ENCODE measurements at regions not wholly inside any gene's neighbourhood (a gene's known extent, or its start where the extent isn't known, plus 50 kb on each side); places are given as distances from the start of the nearest gene placed in this dataset.
A peak's percentile ranks its signal among the peaks of the same experiment; 100 is the strongest.

- peak; percentile 67 for DNase-seq
Measured at GRCh38 chr2:147792966-147793617, 51.7 kb upstream of the ACVR2A start.

GRCh38 chr2:147790580-147790979 is 54.2 kb upstream of the ACVR2A start:
- DNase-seq, result no peak

- no peak for DNase-seq
Measured at GRCh38 chr2:147789720-147790119, 55.1 kb upstream of the ACVR2A start.

GRCh38 chr2:147789287-147789686 is 55.5 kb upstream of the ACVR2A start:
- no peak for DNase-seq

- DNase-seq, result no peak
Measured at GRCh38 chr2:147782141-147782930, 62.5 kb upstream of the ACVR2A start.

GRCh38 chr2:147779440-147779839 is 65.4 kb upstream of the ACVR2A start:
- DNase-seq, result no peak

GRCh38 chr2:147777394-147777793 is 67.4 kb upstream of the ACVR2A start:
- no peak for DNase-seq

- DNase-seq, result no peak
Measured at GRCh38 chr2:147774805-147775204, 70.0 kb upstream of the ACVR2A start.

GRCh38 chr2:147773479-147773878 is 71.3 kb upstream of the ACVR2A start:
- no peak for DNase-seq

GRCh38 chr2:147772781-147773180 is 72.0 kb upstream of the ACVR2A start:
- DNase-seq, result no peak

- DNase-seq, result no peak
Measured at GRCh38 chr2:147763861-147764260, 81.0 kb upstream of the ACVR2A start.

- DNase-seq, result peak; percentile 57
Measured at GRCh38 chr2:147760984-147761383, 83.8 kb upstream of the ACVR2A start.

- no peak for DNase-seq
Measured at GRCh38 chr2:147759536-147759935, 85.3 kb upstream of the ACVR2A start.

- DNase-seq, result no peak
Measured at GRCh38 chr2:147758821-147759220, 86.0 kb upstream of the ACVR2A start.

- no peak for DNase-seq
Measured at GRCh38 chr2:147756069-147756468, 88.8 kb upstream of the ACVR2A start.

GRCh38 chr2:147740211-147740927 is 104.5 kb upstream of the ACVR2A start:
- no peak for DNase-seq

- DNase-seq, result no peak
Measured at GRCh38 chr2:147739508-147739907, 105.3 kb upstream of the ACVR2A start.

- no peak for DNase-seq
Measured at GRCh38 chr2:147718831-147719230, 126.0 kb upstream of the ACVR2A start.

GRCh38 chr2:147716906-147717305 is 127.9 kb upstream of the ACVR2A start:
- DNase-seq, result no peak

- DNase-seq, result no peak
Measured at GRCh38 chr2:147715807-147716206, 129.0 kb upstream of the ACVR2A start.

GRCh38 chr2:147714582-147714981 is 130.2 kb upstream of the ACVR2A start:
- no peak for DNase-seq

- no peak for DNase-seq
Measured at GRCh38 chr2:147713349-147713748, 131.5 kb upstream of the ACVR2A start.

GRCh38 chr2:147712051-147712450 is 132.8 kb upstream of the ACVR2A start:
- DNase-seq, result no peak

GRCh38 chr2:147711031-147711430 is 133.8 kb upstream of the ACVR2A start:
- peak; percentile 80 for DNase-seq

Measured in islet precursor cell (in vitro differentiated cells).